Ovary (tissue), 3 donors: ENCODE measurements at regions not wholly inside any gene's neighbourhood (a gene's known extent, or its start where the extent isn't known, plus 50 kb on each side); places are given as distances from the start of the nearest gene placed in this dataset.

ENCODE experiments used
- CTCF ChIP-seq, 3 donors: fragments of 450-650 bp in 2 of 3; fragments of 200-600 bp in 1 of 3; IDR thresholded peaks; one replicate each; pipeline versions ENCODE4 v1.5.1 to v1.8.0; 2016 to 2022; ENCODE audit warnings: antibody characterized with exemption in 3 of 3, mild to moderate bottlenecking in 1 of 3
- EP300 ChIP-seq: sonication (generic); formaldehyde crosslinking; IDR thresholded peaks from one replicate; pipeline ENCODE4 v1.6.1; 2017; ENCODE audit warnings: antibody characterized with exemption
- POLR2A ChIP-seq: fragments of 450-650 bp; IDR thresholded peaks from one replicate; pipeline ENCODE4 v1.6.1; 2017; ENCODE audit warnings: antibody characterized with exemption, mild to moderate bottlenecking, moderate library complexity
- donor health status: DM: no; HTN: no; CAD: no.

- TF ChIP-seq CTCF (IDR thresholded peaks at IDR 0.05) (no peak), EP300 (no peak), POLR2A (no peak)
Observed at GRCh38 chr1:4485398-4485797, 169.0 kb upstream of the AJAP1 start.
